ENCODE measurements at regions not wholly inside any gene's neighbourhood (a gene's known extent, or its start where the extent isn't known, plus 50 kb on each side); places are given as distances from the start of the nearest gene placed in this dataset.

DNA sequence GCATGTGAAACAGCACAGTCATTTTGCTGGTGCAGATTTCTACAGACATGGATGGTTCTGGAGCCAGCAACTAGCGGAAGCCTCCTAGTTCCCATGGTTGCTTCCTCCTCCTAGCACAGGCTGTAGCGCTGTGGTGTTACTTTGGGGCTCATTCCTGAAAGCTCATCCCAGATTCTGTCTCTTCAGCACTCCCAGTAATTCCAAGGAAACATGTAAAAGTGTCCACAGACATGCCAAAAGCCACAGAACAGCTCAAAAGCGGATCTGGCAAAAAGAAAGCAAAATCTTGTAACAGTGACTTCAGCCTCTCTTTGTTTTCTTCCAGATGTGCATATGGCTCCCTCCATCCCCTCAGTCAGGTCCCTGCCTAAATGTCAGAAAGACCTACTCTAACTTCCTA lies 144.1 kb downstream of the CEP120 start:
- H3K18ac ChIP-seq (ENCODE audit: insufficient read length, low read depth, low read length), result no peak overlapping the region
- no peak overlapping the region for H2AFZ ChIP-seq (ENCODE audit: low read length)
- H3K27ac ChIP-seq (ENCODE audit: insufficient read length, low read depth, low read length), result no peak overlapping the region
- no peak overlapping the region for H3K56ac ChIP-seq (ENCODE audit: insufficient read length, low read depth, low read length)
- no peaks in the 10 kb centered on the region for H3K23me2 ChIP-seq (ENCODE audit: insufficient read length, low read depth, low read length, poor library complexity, severe bottlenecking)
- no peak for DNase-seq
- H4K5ac ChIP-seq (ENCODE audit: insufficient read length, low read depth, low read length), result no peak overlapping the region
- no peak overlapping the region for H2AK5ac ChIP-seq (ENCODE audit: insufficient read length, low read length)
- H4K20me1 ChIP-seq (ENCODE audit: control insufficient read depth, insufficient read depth, insufficient read length), result no peaks in the 10 kb centered on the region
- Mint-ChIP-seq H3K4me3 (no peak overlapping the region), H3K36me3 (ENCODE audit: insufficient read depth in 1 of 3, low read depth in 3 of 3) (no peaks in the 10 kb centered on the region), H3K27me3 (ENCODE audit: low read depth) (peaks cover 13% of the 10 kb centered on the region), H3K27ac (0 out of 7 replicates have a peak overlapping the region, but pooled peaks of 1 of the 3 experiments have one; percentile 9), H3K9me3 (no peaks in the 10 kb centered on the region), H3K4me1 (peaks cover 17 to 18% of the 10 kb centered on the region in 2 experiments)
- H3K4me1 ChIP-seq (ENCODE audit: insufficient read depth, low read length), result no peaks in the 10 kb centered on the region
- no peaks in the 10 kb centered on the region for H3K9me3 ChIP-seq (ENCODE audit: control insufficient read depth, low read depth, low read length)
- no peak overlapping the region for H3T11ph ChIP-seq (ENCODE audit: low read length)
- H2BK120ac ChIP-seq (ENCODE audit: low read depth, low read length, poor library complexity, severe bottlenecking), result no peak overlapping the region
- no peak overlapping the region for H2BK12ac ChIP-seq (ENCODE audit: insufficient read length, low read depth, low read length)
- H3K79me2 ChIP-seq (ENCODE audit: insufficient read depth, low read length), result no peaks in the 10 kb centered on the region
- no peak overlapping the region for H4K8ac ChIP-seq (replicated peaks; ENCODE audit: insufficient read length, low read depth, low read length)
- WGBS (ENCODE audit: extremely low coverage, insufficient read length, low lambda C conversion rate), result no CpG with 5 or more reads among the region's 3 CpGs
- TF ChIP-seq, protein P1, sequence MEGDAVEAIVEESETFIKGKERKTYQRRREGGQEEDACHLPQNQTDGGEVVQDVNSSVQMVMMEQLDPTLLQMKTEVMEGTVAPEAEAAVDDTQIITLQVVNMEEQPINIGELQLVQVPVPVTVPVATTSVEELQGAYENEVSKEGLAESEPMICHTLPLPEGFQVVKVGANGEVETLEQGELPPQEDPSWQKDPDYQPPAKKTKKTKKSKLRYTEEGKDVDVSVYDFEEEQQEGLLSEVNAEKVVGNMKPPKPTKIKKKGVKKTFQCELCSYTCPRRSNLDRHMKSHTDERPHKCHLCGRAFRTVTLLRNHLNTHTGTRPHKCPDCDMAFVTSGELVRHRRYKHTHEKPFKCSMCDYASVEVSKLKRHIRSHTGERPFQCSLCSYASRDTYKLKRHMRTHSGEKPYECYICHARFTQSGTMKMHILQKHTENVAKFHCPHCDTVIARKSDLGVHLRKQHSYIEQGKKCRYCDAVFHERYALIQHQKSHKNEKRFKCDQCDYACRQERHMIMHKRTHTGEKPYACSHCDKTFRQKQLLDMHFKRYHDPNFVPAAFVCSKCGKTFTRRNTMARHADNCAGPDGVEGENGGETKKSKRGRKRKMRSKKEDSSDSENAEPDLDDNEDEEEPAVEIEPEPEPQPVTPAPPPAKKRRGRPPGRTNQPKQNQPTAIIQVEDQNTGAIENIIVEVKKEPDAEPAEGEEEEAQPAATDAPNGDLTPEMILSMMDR (conservative IDR thresholded peaks at IDR 0.05), result no peak
- H2BK20ac ChIP-seq (ENCODE audit: low read depth, low read length, poor library complexity, severe bottlenecking), result no peak overlapping the region
- H3K23ac ChIP-seq (ENCODE audit: insufficient read length, low read depth, low read length), result no peak overlapping the region
- H3K14ac ChIP-seq (ENCODE audit: insufficient read depth, low read length), result no peak overlapping the region
- H3K9ac ChIP-seq (ENCODE audit: extremely low read depth, insufficient read length, low read length), result no peak overlapping the region
- H2BK15ac ChIP-seq (ENCODE audit: low read depth, low read length), result no peak overlapping the region
- H4K91ac ChIP-seq (ENCODE audit: insufficient read length, low read depth, low read length), result no peak overlapping the region
- no peak overlapping the region for H2BK5ac ChIP-seq (ENCODE audit: insufficient read length, low read length)
- H3K79me1 ChIP-seq (ENCODE audit: insufficient read depth, low read depth, low read length, poor library complexity, severe bottlenecking), result no peaks in the 10 kb centered on the region
- no peaks in the 10 kb centered on the region for H3K27me3 ChIP-seq (ENCODE audit: insufficient read depth, low read length)
- H3K4ac ChIP-seq (ENCODE audit: low read depth, low read length), result no peak overlapping the region
- H3K4me2 ChIP-seq (ENCODE audit: insufficient read depth, insufficient read length, low read length), result no peak overlapping the region
